Keratinocyte (primary cell): ENCODE measurements at regions not wholly inside any gene's neighbourhood (a gene's known extent, or its start where the extent isn't known, plus 50 kb on each side); places are given as distances from the start of the nearest gene placed in this dataset.

Experiments used
- EZH2 ChIP-seq: IDR thresholded peaks from one replicate; pipeline ENCODE4 v1.6.1; 2012; ENCODE audit warnings: inconsistent platforms, mild to moderate bottlenecking, low read length, moderate library complexity
- TF ChIP-seq, protein P1 (sequence below), 3 experiments: IDR thresholded peaks in 1 of 3; conservative IDR thresholded peaks in 1 of 3; optimal IDR thresholded peaks in 1 of 3; 2 replicates in 2 of 3; 3 replicates in 1 of 3; pipeline versions ENCODE3 to v1.5.1; 2011; ENCODE audit warnings: low read length in 3 of 3, mild to moderate bottlenecking in 3 of 3, moderate library complexity in 2 of 3, control low read depth in 1 of 3, inconsistent platforms in 1 of 3; ENCODE audit not compliant: insufficient read depth in 2 of 3; ENCODE audit errors: extremely low read depth in 1 of 3

DNA sequence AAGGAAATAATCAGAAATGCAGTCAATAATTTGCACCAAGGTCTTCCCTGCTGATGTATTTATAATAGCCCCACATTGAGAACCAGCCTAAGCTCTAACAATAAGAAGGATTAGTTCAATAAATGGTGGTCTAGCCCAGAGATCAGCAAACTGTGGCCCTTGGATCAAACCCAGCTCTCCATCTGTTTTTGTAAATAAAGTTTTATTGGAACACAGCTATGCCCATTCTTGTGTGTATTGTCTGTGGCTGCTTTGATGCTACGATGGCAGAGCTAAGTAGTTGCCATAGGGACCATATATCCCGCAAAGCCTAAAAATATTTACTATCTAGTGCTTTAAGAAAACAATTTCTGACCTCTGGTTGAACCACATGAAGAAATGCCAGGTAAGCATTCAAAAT lies 154.9 kb downstream of the EMX2 start:
- TF ChIP-seq, protein P1, sequence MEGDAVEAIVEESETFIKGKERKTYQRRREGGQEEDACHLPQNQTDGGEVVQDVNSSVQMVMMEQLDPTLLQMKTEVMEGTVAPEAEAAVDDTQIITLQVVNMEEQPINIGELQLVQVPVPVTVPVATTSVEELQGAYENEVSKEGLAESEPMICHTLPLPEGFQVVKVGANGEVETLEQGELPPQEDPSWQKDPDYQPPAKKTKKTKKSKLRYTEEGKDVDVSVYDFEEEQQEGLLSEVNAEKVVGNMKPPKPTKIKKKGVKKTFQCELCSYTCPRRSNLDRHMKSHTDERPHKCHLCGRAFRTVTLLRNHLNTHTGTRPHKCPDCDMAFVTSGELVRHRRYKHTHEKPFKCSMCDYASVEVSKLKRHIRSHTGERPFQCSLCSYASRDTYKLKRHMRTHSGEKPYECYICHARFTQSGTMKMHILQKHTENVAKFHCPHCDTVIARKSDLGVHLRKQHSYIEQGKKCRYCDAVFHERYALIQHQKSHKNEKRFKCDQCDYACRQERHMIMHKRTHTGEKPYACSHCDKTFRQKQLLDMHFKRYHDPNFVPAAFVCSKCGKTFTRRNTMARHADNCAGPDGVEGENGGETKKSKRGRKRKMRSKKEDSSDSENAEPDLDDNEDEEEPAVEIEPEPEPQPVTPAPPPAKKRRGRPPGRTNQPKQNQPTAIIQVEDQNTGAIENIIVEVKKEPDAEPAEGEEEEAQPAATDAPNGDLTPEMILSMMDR (optimal IDR thresholded peaks at IDR 0.05 in 1 of 3, IDR thresholded peaks at IDR 0.05 in 1 of 3, conservative IDR thresholded peaks at IDR 0.05 in 1 of 3; ENCODE audit: extremely low read depth in 1 of 3, insufficient read depth in 2 of 3, low read length in 3 of 3), result no peak
- no peak for TF ChIP-seq EZH2
